ENCODE measurements at regions not wholly inside any gene's neighbourhood (a gene's known extent, or its start where the extent isn't known, plus 50 kb on each side); places are given as distances from the start of the nearest gene placed in this dataset.

DNA sequence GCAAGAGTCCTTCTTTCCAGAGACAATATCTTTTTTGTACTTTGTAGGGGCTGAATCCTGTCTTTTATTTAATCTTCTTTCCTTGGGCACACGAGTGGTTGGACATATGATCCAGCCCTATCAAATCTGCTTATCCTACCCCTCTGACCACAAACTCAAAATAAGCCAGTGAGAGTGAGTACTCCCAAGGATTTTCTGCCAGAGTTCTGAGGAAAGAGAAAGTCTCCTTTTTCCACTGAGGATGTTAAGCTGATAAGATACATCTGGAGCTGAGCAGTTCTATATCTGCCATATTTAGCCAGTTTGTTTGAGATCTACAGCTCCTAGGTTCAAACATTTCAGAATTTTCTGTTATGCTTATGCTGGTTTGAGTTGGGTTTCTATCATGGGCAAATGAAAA is 134.8 kb upstream of the NWD2 start:
- no peaks in the 10 kb centered on the region for H4K20me1 ChIP-seq (ENCODE audit: insufficient read depth, low read length)
- Mint-ChIP-seq H3K27me3 (ENCODE audit: low read depth, unreplicated experiment) (peaks cover 4% of the 10 kb centered on the region), H3K9me3 (ENCODE audit: unreplicated experiment) (no peaks in the 10 kb centered on the region), H3K27ac (ENCODE audit: unreplicated experiment) (no peak overlapping the region), H3K36me3 (ENCODE audit: low read depth, unreplicated experiment) (no peaks in the 10 kb centered on the region), H3K4me3 (ENCODE audit: unreplicated experiment) (no peak overlapping the region), H3K4me1 (ENCODE audit: low read depth, unreplicated experiment) (peaks cover 3% of the 10 kb centered on the region)
- no peaks in the 10 kb centered on the region for H3K36me3 ChIP-seq (ENCODE audit: insufficient read depth, low read length)
- no peak overlapping the region for H2AFZ ChIP-seq (ENCODE audit: low read depth, low read length)
- TF ChIP-seq CTCF (IDR thresholded peaks at IDR 0.05; ENCODE audit: insufficient read depth, low read depth, low read length) (no peak), EZH2 (IDR thresholded peaks at IDR 0.05; ENCODE audit: insufficient read depth, low read length) (no peak)
- H3K9me3 ChIP-seq (ENCODE audit: insufficient read depth, low read depth, low read length) = no peaks in the 10 kb centered on the region
- no peak overlapping the region for H3K27ac ChIP-seq (ENCODE audit: low read depth, low read length)
- H3K27me3 ChIP-seq (ENCODE audit: insufficient read depth, low read length) = no peaks in the 10 kb centered on the region
- DNase-seq (ENCODE audit: low read depth) (no peak), FAIRE-seq (no peak)
- H3K79me2 ChIP-seq (ENCODE audit: insufficient read depth, low read length) = no peaks in the 10 kb centered on the region
- no peak overlapping the region for H3K9ac ChIP-seq (ENCODE audit: low read length)
- no peak overlapping the region for H3K4me3 ChIP-seq (ENCODE audit: insufficient read depth, low read depth, low read length)
- no peak overlapping the region for H3K4me2 ChIP-seq (ENCODE audit: low read length)
- no peaks in the 10 kb centered on the region for H3K4me1 ChIP-seq (ENCODE audit: insufficient read depth, low read length)

DNA sequence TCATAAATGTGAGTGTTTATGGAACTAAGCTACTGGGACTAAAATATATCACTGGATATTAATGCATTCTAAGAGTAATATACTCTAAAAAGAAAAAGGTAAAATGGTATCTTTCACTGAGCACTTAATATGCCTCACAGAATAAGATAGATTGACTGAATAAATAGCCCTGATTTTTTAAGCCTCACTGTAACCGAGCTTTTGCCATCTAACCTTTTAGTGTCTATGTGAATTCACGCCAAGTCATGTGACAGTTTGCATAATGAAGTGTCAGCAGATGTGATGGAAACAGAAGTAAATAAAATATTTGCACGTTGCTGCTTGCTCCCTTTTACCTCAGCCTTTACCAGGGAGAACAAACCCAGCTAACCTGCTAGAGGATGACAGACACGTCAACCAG is 119.7 kb upstream of the NWD2 start:
- H3K4me3 Mint-ChIP-seq (ENCODE audit: unreplicated experiment) = no peak overlapping the region
- no peak overlapping the region for H3K27ac ChIP-seq (ENCODE audit: low read depth, low read length)
- no peak overlapping the region for H3K9ac ChIP-seq (ENCODE audit: low read length)
- no peaks in the 10 kb centered on the region for H3K9me3 Mint-ChIP-seq (ENCODE audit: unreplicated experiment)
- no peak for TF ChIP-seq CTCF (IDR thresholded peaks at IDR 0.05; ENCODE audit: insufficient read depth, low read depth, low read length)
- no peak for FAIRE-seq
- no peaks in the 10 kb centered on the region for H3K36me3 Mint-ChIP-seq (ENCODE audit: low read depth, unreplicated experiment)
- no peaks in the 10 kb centered on the region for H3K79me2 ChIP-seq (ENCODE audit: insufficient read depth, low read length)
- H3K36me3 ChIP-seq (ENCODE audit: insufficient read depth, low read length) = no peaks in the 10 kb centered on the region
- no peaks in the 10 kb centered on the region for H3K4me1 ChIP-seq (ENCODE audit: insufficient read depth, low read length)
- H3K4me2 ChIP-seq (ENCODE audit: low read length) = no peak overlapping the region
- no peaks in the 10 kb centered on the region for H3K4me1 Mint-ChIP-seq (ENCODE audit: low read depth, unreplicated experiment)
- H3K9me3 ChIP-seq (ENCODE audit: insufficient read depth, low read depth, low read length) = peaks cover 4% of the 10 kb centered on the region
- no peak overlapping the region for H3K27ac Mint-ChIP-seq (ENCODE audit: unreplicated experiment)
- no peak overlapping the region for H2AFZ ChIP-seq (ENCODE audit: low read depth, low read length)
- DNase-seq (ENCODE audit: low read depth) = no peak
- H3K27me3 Mint-ChIP-seq (ENCODE audit: low read depth, unreplicated experiment) = no peaks in the 10 kb centered on the region
- no peak overlapping the region for H3K4me3 ChIP-seq (ENCODE audit: insufficient read depth, low read depth, low read length)
- H3K27me3 ChIP-seq (ENCODE audit: insufficient read depth, low read length) = no peaks in the 10 kb centered on the region
- H4K20me1 ChIP-seq (ENCODE audit: insufficient read depth, low read length) = no peaks in the 10 kb centered on the region

GRCh38 chr4:37126051-37126450 is 118.5 kb upstream of the NWD2 start:
- Histone ChIP-seq H3K4me2 (ENCODE audit: low read length) (no peak overlapping the region), H3K27me3 (ENCODE audit: insufficient read depth, low read length) (no peaks in the 10 kb centered on the region), H3K4me3 (ENCODE audit: insufficient read depth, low read depth, low read length) (no peak overlapping the region), H4K20me1 (ENCODE audit: insufficient read depth, low read length) (no peaks in the 10 kb centered on the region), H3K4me1 (ENCODE audit: insufficient read depth, low read length) (no peaks in the 10 kb centered on the region), H2AFZ (ENCODE audit: low read depth, low read length) (no peak overlapping the region), H3K79me2 (ENCODE audit: insufficient read depth, low read length) (no peaks in the 10 kb centered on the region), H3K9ac (ENCODE audit: low read length) (no peak overlapping the region), H3K36me3 (ENCODE audit: insufficient read depth, low read length) (no peaks in the 10 kb centered on the region), H3K9me3 (ENCODE audit: insufficient read depth, low read depth, low read length) (peaks cover 4% of the 10 kb centered on the region), H3K27ac (ENCODE audit: low read depth, low read length) (no peak overlapping the region)
- DNase-seq (ENCODE audit: low read depth) = no peak
- Mint-ChIP-seq H3K9me3 (ENCODE audit: unreplicated experiment) (no peaks in the 10 kb centered on the region), H3K4me3 (ENCODE audit: unreplicated experiment) (no peak overlapping the region), H3K27me3 (ENCODE audit: low read depth, unreplicated experiment) (no peaks in the 10 kb centered on the region), H3K27ac (ENCODE audit: unreplicated experiment) (no peak overlapping the region), H3K4me1 (ENCODE audit: low read depth, unreplicated experiment) (no peaks in the 10 kb centered on the region), H3K36me3 (ENCODE audit: low read depth, unreplicated experiment) (no peaks in the 10 kb centered on the region)
- TF ChIP-seq EZH2 (IDR thresholded peaks at IDR 0.05; ENCODE audit: insufficient read depth, low read length) = no peak
- TF ChIP-seq CTCF (IDR thresholded peaks at IDR 0.05; ENCODE audit: insufficient read depth, low read depth, low read length) = no peak
- FAIRE-seq = no peak
